Loucy (cell line): ENCODE measurements at regions not wholly inside any gene's neighbourhood (a gene's known extent, or its start where the extent isn't known, plus 50 kb on each side); places are given as distances from the start of the nearest gene placed in this dataset.

ENCODE experiments used
- EZH2phosphoT487 ChIP-seq: fragments of 200-600 bp; IDR thresholded peaks from 2 replicates; pipeline ENCODE4 v1.6.1; 2018; ENCODE audit warnings: antibody characterized with exemption, mild to moderate bottlenecking, moderate library complexity, borderline replicate concordance
- TF ChIP-seq, protein P1 (sequence below): fragments of 200-600 bp; sonication (generic); conservative IDR thresholded peaks from 2 replicates; pipeline ENCODE4 v1.5.1; 2014; ENCODE audit warnings: mild to moderate bottlenecking, antibody characterized with exemption, low read length

GRCh38 chr6:139443231-139444112, 69.0 kb upstream of the CITED2 start:
- TF ChIP-seq, protein P1, sequence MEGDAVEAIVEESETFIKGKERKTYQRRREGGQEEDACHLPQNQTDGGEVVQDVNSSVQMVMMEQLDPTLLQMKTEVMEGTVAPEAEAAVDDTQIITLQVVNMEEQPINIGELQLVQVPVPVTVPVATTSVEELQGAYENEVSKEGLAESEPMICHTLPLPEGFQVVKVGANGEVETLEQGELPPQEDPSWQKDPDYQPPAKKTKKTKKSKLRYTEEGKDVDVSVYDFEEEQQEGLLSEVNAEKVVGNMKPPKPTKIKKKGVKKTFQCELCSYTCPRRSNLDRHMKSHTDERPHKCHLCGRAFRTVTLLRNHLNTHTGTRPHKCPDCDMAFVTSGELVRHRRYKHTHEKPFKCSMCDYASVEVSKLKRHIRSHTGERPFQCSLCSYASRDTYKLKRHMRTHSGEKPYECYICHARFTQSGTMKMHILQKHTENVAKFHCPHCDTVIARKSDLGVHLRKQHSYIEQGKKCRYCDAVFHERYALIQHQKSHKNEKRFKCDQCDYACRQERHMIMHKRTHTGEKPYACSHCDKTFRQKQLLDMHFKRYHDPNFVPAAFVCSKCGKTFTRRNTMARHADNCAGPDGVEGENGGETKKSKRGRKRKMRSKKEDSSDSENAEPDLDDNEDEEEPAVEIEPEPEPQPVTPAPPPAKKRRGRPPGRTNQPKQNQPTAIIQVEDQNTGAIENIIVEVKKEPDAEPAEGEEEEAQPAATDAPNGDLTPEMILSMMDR, result no peak
- no peak for TF ChIP-seq EZH2phosphoT487
